B cell (primary cell): ENCODE measurements at regions not wholly inside any gene's neighbourhood (a gene's known extent, or its start where the extent isn't known, plus 50 kb on each side); places are given as distances from the start of the nearest gene placed in this dataset.

ENCODE experiments used
- ATAC-seq: fragments of 200-7000 bp; cut with Tn5 transposase; one replicate; pipeline ENCODE4 v1.10.0; 2021; ENCODE audit warnings: low read depth, mild to moderate bottlenecking, moderate number of reproducible peaks, moderate library complexity
- CTCF ChIA-PET: fragments of 350-600 bp; sonication (Branson Sonifier 250); formaldehyde crosslinking; loops from one replicate; lab custom pipeline; 2021; ENCODE audit warnings: antibody characterized with exemption, inconsistent platforms; lab: Charles Lee
- POLR2A ChIA-PET: fragments of 350-600 bp; sonication (Branson Sonifier 250); formaldehyde crosslinking; loops from one replicate; lab custom pipeline; 2021; ENCODE audit warnings: antibody characterized with exemption; lab: Charles Lee
- DNase-seq: peaks from one replicate; pipeline ENCODE4 v3.0.0; 2013
- H2AFZ ChIP-seq: 2 replicates; pipeline ENCODE4 v1.6.1; 2012; ENCODE audit warnings: mild to moderate bottlenecking, low read depth, low read length; ENCODE audit not compliant: insufficient read depth, poor library complexity, severe bottlenecking
- H3K27ac ChIP-seq, 2 donors: 1 replicate in 1 of 2; 2 replicates in 1 of 2; pipeline ENCODE4 v1.5.1; 2012 to 2013; ENCODE audit warnings: low read length in 2 of 2, mild to moderate bottlenecking in 2 of 2, moderate library complexity in 1 of 2
- H3K27me3 ChIP-seq, 4 experiments: fragments of 200-600 bp in 1 of 4; sonication (generic) in 1 of 4; replicated peaks in 1 of 4; 1 replicate in 2 of 4; 2 replicates in 2 of 4; pipeline versions ENCODE4 v1.6.1 to v1.7.0; 2013 to 2016; ENCODE audit warnings: low read length in 3 of 4, mild to moderate bottlenecking in 2 of 4, mixed read lengths in 1 of 4, moderate library complexity in 1 of 4; ENCODE audit not compliant: insufficient read depth in 4 of 4, control insufficient read depth in 3 of 4; ENCODE audit errors: control extremely low read depth in 1 of 4
- H3K36me3 ChIP-seq, 2 experiments: replicated peaks in 1 of 2; 1 replicate in 1 of 2; 2 replicates in 1 of 2; pipeline versions ENCODE4 v1.6.1 to v1.7.1; 2013; ENCODE audit warnings: low read length in 1 of 2; ENCODE audit not compliant: insufficient read depth in 2 of 2, control insufficient read depth in 1 of 2; ENCODE audit errors: control extremely low read depth in 1 of 2, extremely low read depth in 1 of 2
- H3K4me1 ChIP-seq, 2 donors: fragments of 200-600 bp in 1 of 2; sonication (generic) in 1 of 2; 1 replicate in 1 of 2; 2 replicates in 1 of 2; pipeline versions ENCODE4 v1.5.1 to v1.6.1; 2013 to 2017; ENCODE audit warnings: low read length in 2 of 2; ENCODE audit not compliant: control insufficient read depth in 2 of 2, insufficient read depth in 2 of 2
- H3K4me2 ChIP-seq: replicated peaks from 2 replicates; pipeline ENCODE3; 2012; ENCODE audit warnings: mild to moderate bottlenecking, low read depth, low read length; ENCODE audit not compliant: poor library complexity, severe bottlenecking
- H3K4me3 ChIP-seq, 5 experiments: fragments of 200-600 bp in 1 of 5; sonication (generic) in 1 of 5; 1 replicate in 3 of 5; 2 replicates in 2 of 5; pipeline versions ENCODE4 v1.5.1 to v1.7.0; 2011 to 2016; ENCODE audit warnings: low read length in 4 of 5, mild to moderate bottlenecking in 4 of 5, low read depth in 2 of 5, control low read depth in 1 of 5, moderate library complexity in 1 of 5; ENCODE audit not compliant: insufficient read depth in 1 of 5; ENCODE audit errors: control extremely low read depth in 1 of 5, extremely low read depth in 1 of 5
- H3K79me2 ChIP-seq: fragments of 200-600 bp; sonication (generic); one replicate; pipeline ENCODE4 v1.6.0; 2016; ENCODE audit warnings: low read length; ENCODE audit not compliant: control insufficient read depth, insufficient read depth
- H3K9ac ChIP-seq: fragments of 200-600 bp; sonication (generic); 2 replicates; pipeline ENCODE4 v1.6.1; 2017; ENCODE audit warnings: mild to moderate bottlenecking, low read length, moderate library complexity
- H3K9me3 ChIP-seq, 3 donors: one replicate each; pipeline versions ENCODE4 v1.6.1 to v1.7.1; 2013; ENCODE audit warnings: low read length in 2 of 3; ENCODE audit not compliant: control insufficient read depth in 2 of 3, insufficient read depth in 1 of 3; ENCODE audit errors: control extremely low read depth in 1 of 3
- H4K20me1 ChIP-seq: 2 replicates; pipeline ENCODE4 v1.6.0; 2012; ENCODE audit warnings: mild to moderate bottlenecking, low read length; ENCODE audit not compliant: insufficient read depth, control insufficient read depth, poor library complexity, severe bottlenecking
- H3K27ac Mint-ChIP-seq: one replicate; pipeline ENCODE4 v1.8.0; 2021; ENCODE audit warnings: mixed read lengths
- H3K27me3 Mint-ChIP-seq: one replicate; pipeline ENCODE4 v1.8.0; 2021; ENCODE audit warnings: mixed read lengths
- H3K4me1 Mint-ChIP-seq: one replicate; pipeline ENCODE4 v1.8.0; 2021; ENCODE audit warnings: mixed read lengths
- H3K4me3 Mint-ChIP-seq: one replicate; pipeline ENCODE4 v1.8.0; 2021; ENCODE audit warnings: mixed read lengths
- H3K9me3 Mint-ChIP-seq: one replicate; pipeline ENCODE4 v1.8.0; 2022; ENCODE audit warnings: mixed read lengths; ENCODE audit not compliant: insufficient read depth
- CTCF ChIP-seq: fragments of 200-600 bp; IDR thresholded peaks from one replicate; pipeline ENCODE4 v1.8.0; 2022; ENCODE audit warnings: antibody characterized with exemption, mild to moderate bottlenecking
- EZH2 ChIP-seq: IDR thresholded peaks from 2 replicates; pipeline ENCODE4 v1.6.1; 2012; ENCODE audit warnings: borderline replicate concordance, low read depth, mild to moderate bottlenecking, moderate library complexity, low read length; ENCODE audit not compliant: insufficient read depth, poor library complexity, severe bottlenecking
- WGBS: methylation state at CpG from one replicate; pipeline ENCODE4 v1.1.5; 2013; ENCODE audit warnings: missing lambda C conversion rate; ENCODE audit not compliant: insufficient coverage; 5-methylcytosine and 5-hydroxymethylcytosine counted together
- intact Hi-C: fragments of 100-400 bp; cut with micrococcal nuclease; formaldehyde crosslinking; loops from one replicate; pipeline ENCODE4 v1.10.0; 2022

- Histone ChIP-seq H3K4me3 (no peak overlapping the region), H3K9me3 (no peaks in the 10 kb centered on the region), H2AFZ (no peak overlapping the region), H3K9ac (no peak overlapping the region), H3K4me1 (no peaks in the 10 kb centered on the region), H4K20me1 (no peaks in the 10 kb centered on the region), H3K4me2 (no peak overlapping the region), H3K79me2 (no peaks in the 10 kb centered on the region), H3K27me3 (no peaks in the 10 kb centered on the region), H3K27ac (no peak overlapping the region), H3K36me3 (no peaks in the 10 kb centered on the region)
- ATAC-seq (no peak), DNase-seq (no peak)
- Mint-ChIP-seq H3K27ac (no peak overlapping the region), H3K27me3 (no peaks in the 10 kb centered on the region), H3K4me1 (no peaks in the 10 kb centered on the region), H3K4me3 (no peak overlapping the region), H3K9me3 (no peaks in the 10 kb centered on the region)
- CTCF ChIA-PET, result no interaction called here
- POLR2A ChIA-PET, result no interaction called here
- 90% methylated on average over 1 of the region's 2 CpGs for WGBS
- intact Hi-C loops, result no loop called here
- no peak for TF ChIP-seq CTCF
- no peak for TF ChIP-seq EZH2
These were observed 716.2 kb downstream of the GBE1 start for GRCh38 chr3:81045246-81045645.

GRCh38 chr3:81043660-81044199, 717.7 kb downstream of the GBE1 start:
- H3K27ac ChIP-seq, result no peak overlapping the region
- no peaks in the 10 kb centered on the region for H3K9me3 ChIP-seq
- WGBS, result no CpG with 5 or more reads among the region's 3 CpGs
- H4K20me1 ChIP-seq, result no peaks in the 10 kb centered on the region
- Mint-ChIP-seq H3K27ac (no peak overlapping the region), H3K9me3 (no peaks in the 10 kb centered on the region), H3K4me1 (no peaks in the 10 kb centered on the region), H3K27me3 (no peaks in the 10 kb centered on the region), H3K4me3 (no peak overlapping the region)
- DNase-seq (no peak), ATAC-seq (no peak)
- no peak overlapping the region for H3K4me3 ChIP-seq
- H3K27me3 ChIP-seq, result no peaks in the 10 kb centered on the region
- ChIA-PET POLR2A (no interaction called here), CTCF (no interaction called here)
- intact Hi-C loops, result no loop called here
- TF ChIP-seq CTCF, result no peak
- TF ChIP-seq EZH2, result no peak
- no peaks in the 10 kb centered on the region for H3K4me1 ChIP-seq
- H3K79me2 ChIP-seq, result no peaks in the 10 kb centered on the region
- H3K9ac ChIP-seq, result no peak overlapping the region
- H3K4me2 ChIP-seq, result no peak overlapping the region
- H3K36me3 ChIP-seq, result no peaks in the 10 kb centered on the region
- no peak overlapping the region for H2AFZ ChIP-seq
